Fibroblast of the aortic adventitia (primary cell): ENCODE measurements at regions not wholly inside any gene's neighbourhood (a gene's known extent, or its start where the extent isn't known, plus 50 kb on each side); places are given as distances from the start of the nearest gene placed in this dataset.

ENCODE experiments used
- DNase-seq: peaks from one replicate; pipeline ENCODE4 v3.0.0-alpha.2; 2010; ENCODE audit warnings: low read depth
- H3K4me3 ChIP-seq: 2 replicates; pipeline ENCODE4 v1.5.1; 2011; ENCODE audit warnings: low read depth, mild to moderate bottlenecking, control low read depth, low read length, moderate library complexity
- CTCF ChIP-seq: IDR thresholded peaks from 2 replicates; pipeline ENCODE4 v1.5.1; 2011; ENCODE audit warnings: mild to moderate bottlenecking, low read length, control low read depth, inconsistent platforms; ENCODE audit not compliant: insufficient read depth

- no peak for DNase-seq
- no peak overlapping the region for H3K4me3 ChIP-seq
- TF ChIP-seq CTCF, result no peak
Measured at GRCh38 chr1:91078859-91079258, 57.0 kb upstream of the ZNF644 start.

GRCh38 chr1:91076834-91077233 is 55.0 kb upstream of the ZNF644 start:
- TF ChIP-seq CTCF, result no peak
- no peak for DNase-seq
- H3K4me3 ChIP-seq, result no peak overlapping the region

- no peak for DNase-seq
- no peak for TF ChIP-seq CTCF
- H3K4me3 ChIP-seq, result no peak overlapping the region
Measured at GRCh38 chr1:91075233-91076135, 53.6 kb upstream of the ZNF644 start.

- no peak for TF ChIP-seq CTCF
- no peak overlapping the region for H3K4me3 ChIP-seq
- DNase-seq, result no peak
Measured at GRCh38 chr1:91073299-91073698, 51.5 kb upstream of the ZNF644 start.

DNA sequence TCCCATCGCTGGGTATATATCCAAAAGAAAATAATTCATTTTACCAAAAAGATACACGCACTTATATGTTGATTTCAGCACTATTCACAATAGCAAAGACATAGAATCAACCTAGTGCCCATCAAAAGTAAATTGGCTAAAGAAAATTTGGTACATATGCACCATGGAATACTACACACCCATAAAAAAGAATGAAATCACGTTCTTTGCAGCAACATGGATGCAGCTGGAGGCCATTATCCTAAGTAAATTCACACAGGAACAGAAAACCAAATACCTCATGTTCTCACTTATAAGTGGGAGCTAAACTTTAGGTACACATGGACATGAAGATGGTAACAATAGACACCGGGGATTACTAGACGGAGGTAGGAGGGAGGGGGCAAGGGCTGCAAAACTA is 50.0 kb upstream of the ZNF644 start:
- H3K4me3 ChIP-seq, result no peak overlapping the region
- TF ChIP-seq CTCF, result no peak
- DNase-seq, result no peak
